GM20000 (cell line): ENCODE measurements at regions not wholly inside any gene's neighbourhood (a gene's known extent, or its start where the extent isn't known, plus 50 kb on each side); places are given as distances from the start of the nearest gene placed in this dataset.

Experiments used
- DNase-seq: peaks from one replicate; pipeline ENCODE4 v3.0.0; 2012; ENCODE audit warnings: low spot score
- CTCF ChIP-seq: IDR thresholded peaks from 2 replicates; pipeline ENCODE4 v1.5.1; 2012; ENCODE audit warnings: mild to moderate bottlenecking, control low read depth; ENCODE audit errors: extremely low read depth, missing control alignments

DNA sequence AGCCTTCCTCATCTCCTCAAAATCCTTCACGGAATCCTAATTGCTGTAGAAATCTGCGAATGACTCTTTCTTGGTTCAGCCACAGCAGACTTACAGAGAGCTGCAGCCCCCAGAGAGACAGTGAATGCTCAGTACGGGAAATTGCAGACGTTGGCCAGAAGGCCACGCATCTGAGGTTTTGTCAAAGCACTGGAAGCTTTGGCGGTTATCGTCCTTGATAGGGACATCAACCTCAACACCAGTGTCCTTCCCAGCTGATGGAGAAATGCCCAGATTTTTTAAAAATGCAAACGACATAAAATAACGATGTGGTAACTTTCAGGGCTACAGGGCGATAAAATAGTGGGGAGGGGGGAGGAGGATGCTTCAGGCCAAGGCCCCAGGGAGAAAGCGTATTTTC, 166.6 kb upstream of the CIBAR2 start:
- DNase-seq, result no peak
- no peak for TF ChIP-seq CTCF

- no peak for DNase-seq
- TF ChIP-seq CTCF, result no peak
These were observed 167.1 kb upstream of the CIBAR2 start for GRCh38 chr16:85279402-85279801.

DNA sequence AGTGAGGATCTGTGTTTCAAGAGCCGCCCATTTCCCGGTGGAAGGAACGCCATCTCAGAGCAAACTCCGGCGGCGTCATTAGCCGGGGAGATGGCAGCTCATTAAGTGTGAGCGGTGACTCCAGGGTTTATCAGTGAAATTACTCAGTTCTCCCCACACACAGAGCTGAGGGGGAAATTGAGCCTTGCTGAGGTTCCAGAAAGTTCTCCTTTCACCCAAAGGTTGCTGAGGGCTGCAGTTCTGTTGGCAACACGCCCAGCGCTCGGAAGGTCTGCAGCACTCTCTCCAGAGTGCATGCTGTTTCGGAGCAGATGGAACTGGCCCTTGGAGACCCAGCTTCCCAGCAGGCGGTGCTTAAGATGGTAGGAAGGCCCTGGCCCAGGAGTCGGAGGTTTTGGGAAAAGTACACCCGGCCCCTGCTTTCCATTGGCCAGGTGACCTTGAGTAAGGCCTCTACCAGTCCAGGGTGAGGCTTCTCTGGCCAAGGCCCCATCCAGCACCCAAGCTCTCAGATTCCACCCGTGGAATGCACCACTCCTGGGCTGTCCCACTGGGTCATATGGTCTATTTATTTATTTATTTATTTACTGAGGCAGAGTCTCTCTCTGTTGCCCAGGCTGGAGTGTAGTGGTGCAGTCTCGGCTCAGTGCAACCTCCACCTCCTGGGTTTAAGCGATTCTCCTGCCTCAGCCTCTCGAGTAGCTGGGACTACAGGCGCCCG, 167.7 kb upstream of the CIBAR2 start:
- TF ChIP-seq CTCF, result no peak
- DNase-seq, result no peak

GRCh38 chr16:85281181-85281580, 168.9 kb upstream of the CIBAR2 start:
- no peak for TF ChIP-seq CTCF
- no peak for DNase-seq

DNA sequence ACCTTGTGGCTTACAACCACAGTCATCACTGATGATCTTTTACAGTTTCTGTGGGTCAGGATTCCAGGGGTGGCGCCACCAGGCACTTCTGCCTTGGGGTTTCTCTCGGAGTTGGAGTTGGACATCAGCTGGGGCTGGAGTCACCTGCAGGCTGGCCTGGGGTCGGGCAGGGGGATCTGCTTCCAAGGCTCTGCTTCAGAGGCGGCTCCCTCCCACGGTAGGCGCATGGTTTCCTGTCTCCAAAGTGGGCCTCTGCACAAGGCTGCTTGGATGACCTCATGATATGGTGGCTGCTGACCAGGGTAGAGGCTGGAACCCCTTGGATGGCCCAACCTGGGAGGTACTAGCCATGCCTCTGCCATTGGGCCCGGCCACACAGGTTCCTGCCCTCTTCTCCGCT, 170.6 kb upstream of the CIBAR2 start:
- TF ChIP-seq CTCF, result no peak
- no peak for DNase-seq

DNA sequence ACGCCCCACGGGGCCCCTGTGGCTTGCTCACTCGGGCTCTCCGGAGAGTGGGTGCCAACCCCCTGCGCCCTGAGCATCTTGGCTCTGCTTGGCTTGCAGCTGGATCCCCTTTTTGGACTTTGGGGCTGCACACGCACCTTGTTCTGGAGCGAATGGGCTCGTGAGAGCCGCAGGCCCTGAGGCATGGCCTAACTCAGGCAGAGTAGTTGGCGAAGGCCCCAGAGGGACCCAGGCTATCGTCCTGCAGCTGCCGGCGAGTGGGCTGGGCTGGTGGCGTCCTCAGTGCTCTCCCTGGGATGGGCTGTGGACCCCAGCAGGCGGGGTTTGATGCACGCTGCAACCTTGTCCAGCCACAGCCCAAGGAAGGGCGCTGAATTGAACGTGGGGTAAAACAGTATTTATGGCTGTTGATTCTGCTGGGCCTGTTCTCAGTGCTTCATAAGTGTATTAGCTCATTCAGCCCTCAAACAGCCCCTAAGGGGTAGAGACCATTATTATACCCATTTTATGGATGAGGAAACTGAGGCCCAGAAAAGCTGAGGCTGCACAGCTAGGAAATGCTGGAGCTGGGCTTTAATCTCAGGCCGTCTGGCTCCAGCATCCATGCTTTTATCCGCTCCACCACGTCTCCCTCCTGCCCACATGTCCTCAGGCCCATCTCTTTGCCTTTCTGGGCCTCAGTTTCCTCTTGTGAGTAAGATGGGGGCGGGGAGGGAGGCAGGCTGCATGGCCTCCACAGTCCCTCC, 171.2 kb upstream of the CIBAR2 start:
- DNase-seq, result no peak
- TF ChIP-seq CTCF, result no peak

DNA sequence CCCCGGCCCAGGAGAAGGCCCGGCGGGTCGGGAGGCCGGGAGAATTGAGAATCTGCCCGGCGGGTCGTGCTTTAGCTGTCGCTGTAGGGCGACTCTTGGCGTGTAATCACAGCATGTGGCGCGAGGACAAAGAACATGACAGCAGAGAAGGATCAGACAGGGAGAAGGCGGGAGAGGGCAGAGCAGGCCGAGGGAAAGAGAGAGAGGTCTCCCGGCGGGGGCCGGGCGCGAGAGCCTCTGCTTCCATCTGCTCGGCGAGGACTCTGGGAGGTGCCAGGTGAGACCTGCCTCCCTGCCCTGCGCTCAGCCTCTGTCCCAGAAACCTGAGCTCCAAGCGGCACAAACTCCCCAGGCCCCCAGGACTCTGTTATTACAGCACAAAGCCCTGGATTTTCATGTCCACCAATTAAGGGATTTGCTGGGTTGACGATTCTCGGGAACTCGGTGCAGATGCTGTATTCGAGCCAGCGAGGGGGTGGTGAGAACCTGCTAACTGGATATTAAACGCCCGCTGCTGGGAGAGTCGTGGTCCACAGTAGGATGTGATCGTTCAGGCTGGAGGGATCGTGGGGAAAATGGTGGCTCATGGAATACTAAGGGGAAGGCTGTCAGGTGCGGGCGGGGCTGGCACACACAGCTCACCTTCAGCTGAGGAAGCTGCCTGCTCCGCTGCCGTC, 172.0 kb upstream of the CIBAR2 start:
- no peak for TF ChIP-seq CTCF
- DNase-seq, result no peak
